D721Med (cell line): ENCODE measurements at regions not wholly inside any gene's neighbourhood (a gene's known extent, or its start where the extent isn't known, plus 50 kb on each side); places are given as distances from the start of the nearest gene placed in this dataset.

Experiments
- DNase-seq: peaks from one replicate; pipeline ENCODE4 v3.0.0; 2011; ENCODE audit warnings: low spot score; ENCODE audit not compliant: insufficient read length
- FAIRE-seq: peaks from 2 replicates; lab custom pipeline; 2011; peaks lifted over from hg19 to GRCh38; lab: Jason Lieb, UNC
- CTCF ChIP-seq: IDR thresholded peaks from 2 replicates; pipeline ENCODE4 v1.5.1; 2012; ENCODE audit warnings: mild to moderate bottlenecking, control low read depth; ENCODE audit not compliant: insufficient read depth; ENCODE audit errors: missing control alignments

- DNase-seq (no peak), FAIRE-seq (no peak)
- TF ChIP-seq CTCF = no peak
Observed at GRCh38 chr2:34188464-34189303, 589.6 kb upstream of the FAM98A start.

GRCh38 chr2:34179511-34179910, 580.4 kb upstream of the FAM98A start:
- no peak for TF ChIP-seq CTCF
- DNase-seq = no peak
- FAIRE-seq = no peak

GRCh38 chr2:34178482-34178881, 579.4 kb upstream of the FAM98A start:
- no peak for FAIRE-seq
- no peak for DNase-seq
- no peak for TF ChIP-seq CTCF

- TF ChIP-seq CTCF = no peak
- FAIRE-seq (no peak), DNase-seq (no peak)
Observed at GRCh38 chr2:34176693-34177092, 577.6 kb upstream of the FAM98A start.

GRCh38 chr2:34174506-34174905, 575.4 kb upstream of the FAM98A start:
- FAIRE-seq (no peak), DNase-seq (no peak)
- no peak for TF ChIP-seq CTCF

GRCh38 chr2:34162231-34162630, 563.1 kb upstream of the FAM98A start:
- DNase-seq (no peak), FAIRE-seq (no peak)
- no peak for TF ChIP-seq CTCF

- FAIRE-seq (no peak), DNase-seq (no peak)
- no peak for TF ChIP-seq CTCF
Observed at GRCh38 chr2:34161549-34161948, 562.5 kb upstream of the FAM98A start.
